ENCODE measurements at regions not wholly inside any gene's neighbourhood (a gene's known extent, or its start where the extent isn't known, plus 50 kb on each side); places are given as distances from the start of the nearest gene placed in this dataset.

- Histone ChIP-seq H3K27ac (ENCODE audit: low read depth, low read length) (no peak overlapping the region), H3K9me3 (ENCODE audit: control insufficient read depth, insufficient read depth, low read length) (peaks cover 24% of the 10 kb centered on the region), H3K27me3 (ENCODE audit: control insufficient read depth, insufficient read depth, low read length) (no peaks in the 10 kb centered on the region), H3K4me3 (ENCODE audit: low read depth, low read length) (no peak overlapping the region), H3K4me1 (ENCODE audit: control insufficient read depth, insufficient read depth, low read length) (no peaks in the 10 kb centered on the region), H3K36me3 (ENCODE audit: control insufficient read depth, insufficient read depth, low read length) (no peaks in the 10 kb centered on the region), H3K9ac (ENCODE audit: low read depth, low read length) (no peak overlapping the region)
Measured at GRCh38 chr3:175919133-175919532, 1060.0 kb downstream of the NAALADL2 start.

GRCh38 chr3:175916191-175916934 is 1057.2 kb downstream of the NAALADL2 start:
- H3K27me3 ChIP-seq (ENCODE audit: control insufficient read depth, insufficient read depth, low read length), result no peaks in the 10 kb centered on the region
- no peak overlapping the region for H3K4me3 ChIP-seq (ENCODE audit: low read depth, low read length)
- no peak overlapping the region for H3K27ac ChIP-seq (ENCODE audit: low read depth, low read length)
- peaks cover 24% of the 10 kb centered on the region for H3K9me3 ChIP-seq (ENCODE audit: control insufficient read depth, insufficient read depth, low read length)
- no peak overlapping the region for H3K9ac ChIP-seq (ENCODE audit: low read depth, low read length)
- no peaks in the 10 kb centered on the region for H3K4me1 ChIP-seq (ENCODE audit: control insufficient read depth, insufficient read depth, low read length)
- H3K36me3 ChIP-seq (ENCODE audit: control insufficient read depth, insufficient read depth, low read length), result no peaks in the 10 kb centered on the region

GRCh38 chr3:175914785-175915184 is 1055.7 kb downstream of the NAALADL2 start:
- H3K4me1 ChIP-seq (ENCODE audit: control insufficient read depth, insufficient read depth, low read length), result no peaks in the 10 kb centered on the region
- no peak overlapping the region for H3K27ac ChIP-seq (ENCODE audit: low read depth, low read length)
- no peaks in the 10 kb centered on the region for H3K27me3 ChIP-seq (ENCODE audit: control insufficient read depth, insufficient read depth, low read length)
- no peak overlapping the region for H3K9ac ChIP-seq (ENCODE audit: low read depth, low read length)
- H3K4me3 ChIP-seq (ENCODE audit: low read depth, low read length), result no peak overlapping the region
- peaks cover 18% of the 10 kb centered on the region for H3K9me3 ChIP-seq (ENCODE audit: control insufficient read depth, insufficient read depth, low read length)
- H3K36me3 ChIP-seq (ENCODE audit: control insufficient read depth, insufficient read depth, low read length), result no peaks in the 10 kb centered on the region

- Histone ChIP-seq H3K4me1 (ENCODE audit: control insufficient read depth, insufficient read depth, low read length) (no peaks in the 10 kb centered on the region), H3K9me3 (ENCODE audit: control insufficient read depth, insufficient read depth, low read length) (peaks cover 5% of the 10 kb centered on the region), H3K4me3 (ENCODE audit: low read depth, low read length) (no peak overlapping the region), H3K27me3 (ENCODE audit: control insufficient read depth, insufficient read depth, low read length) (no peaks in the 10 kb centered on the region), H3K36me3 (ENCODE audit: control insufficient read depth, insufficient read depth, low read length) (no peaks in the 10 kb centered on the region), H3K27ac (ENCODE audit: low read depth, low read length) (no peak overlapping the region), H3K9ac (ENCODE audit: low read depth, low read length) (no peak overlapping the region)
Measured at GRCh38 chr3:175913286-175913685, 1054.2 kb downstream of the NAALADL2 start.

GRCh38 chr3:175911937-175912336 is 1052.8 kb downstream of the NAALADL2 start:
- H3K27me3 ChIP-seq (ENCODE audit: control insufficient read depth, insufficient read depth, low read length), result no peaks in the 10 kb centered on the region

GRCh38 chr3:175902226-175902625 is 1043.1 kb downstream of the NAALADL2 start:
- no peaks in the 10 kb centered on the region for H3K9me3 ChIP-seq (ENCODE audit: control insufficient read depth, insufficient read depth, low read length)
- H3K36me3 ChIP-seq (ENCODE audit: control insufficient read depth, insufficient read depth, low read length), result no peaks in the 10 kb centered on the region
- H3K27me3 ChIP-seq (ENCODE audit: control insufficient read depth, insufficient read depth, low read length), result no peaks in the 10 kb centered on the region
- H3K4me1 ChIP-seq (ENCODE audit: control insufficient read depth, insufficient read depth, low read length), result peaks cover 8% of the 10 kb centered on the region; the same call in 1 of the 2 replicates
- H3K9ac ChIP-seq (ENCODE audit: low read depth, low read length), result no peak overlapping the region
- no peak overlapping the region for H3K4me3 ChIP-seq (ENCODE audit: low read depth, low read length)
- H3K27ac ChIP-seq (ENCODE audit: low read depth, low read length), result no peak overlapping the region

More at GRCh38 chr3:175911937-175912336, 1052.8 kb downstream of the NAALADL2 start:
- Histone ChIP-seq H3K4me3 (ENCODE audit: low read depth, low read length) (no peak overlapping the region), H3K36me3 (ENCODE audit: control insufficient read depth, insufficient read depth, low read length) (no peaks in the 10 kb centered on the region), H3K9me3 (ENCODE audit: control insufficient read depth, insufficient read depth, low read length) (peaks cover 2% of the 10 kb centered on the region; the same call in 1 of the 2 replicates), H3K27ac (ENCODE audit: low read depth, low read length) (no peak overlapping the region), H3K9ac (ENCODE audit: low read depth, low read length) (no peak overlapping the region), H3K4me1 (ENCODE audit: control insufficient read depth, insufficient read depth, low read length) (no peaks in the 10 kb centered on the region)

- Histone ChIP-seq H3K27ac (ENCODE audit: low read depth, low read length) (no peak overlapping the region), H3K27me3 (ENCODE audit: control insufficient read depth, insufficient read depth, low read length) (no peaks in the 10 kb centered on the region), H3K9ac (ENCODE audit: low read depth, low read length) (no peak overlapping the region), H3K9me3 (ENCODE audit: control insufficient read depth, insufficient read depth, low read length) (no peaks in the 10 kb centered on the region), H3K4me1 (ENCODE audit: control insufficient read depth, insufficient read depth, low read length) (peaks cover 8% of the 10 kb centered on the region; the same call in 1 of the 2 replicates), H3K4me3 (ENCODE audit: low read depth, low read length) (no peak overlapping the region), H3K36me3 (ENCODE audit: control insufficient read depth, insufficient read depth, low read length) (no peaks in the 10 kb centered on the region)
Measured at GRCh38 chr3:175898194-175898593, 1039.1 kb downstream of the NAALADL2 start.

GRCh38 chr3:175896655-175897054 is 1037.5 kb downstream of the NAALADL2 start:
- Histone ChIP-seq H3K9ac (ENCODE audit: low read depth, low read length) (no peak overlapping the region), H3K9me3 (ENCODE audit: control insufficient read depth, insufficient read depth, low read length) (no peaks in the 10 kb centered on the region)

GRCh38 chr3:175895731-175896130 is 1036.6 kb downstream of the NAALADL2 start:
- Histone ChIP-seq H3K27ac (ENCODE audit: low read depth, low read length) (no peak overlapping the region), H3K36me3 (ENCODE audit: control insufficient read depth, insufficient read depth, low read length) (no peaks in the 10 kb centered on the region)

More at GRCh38 chr3:175896655-175897054, 1037.5 kb downstream of the NAALADL2 start:
- H3K4me1 ChIP-seq (ENCODE audit: control insufficient read depth, insufficient read depth, low read length), result peaks cover 8% of the 10 kb centered on the region; the same call in 1 of the 2 replicates
- H3K36me3 ChIP-seq (ENCODE audit: control insufficient read depth, insufficient read depth, low read length), result no peaks in the 10 kb centered on the region
- H3K27me3 ChIP-seq (ENCODE audit: control insufficient read depth, insufficient read depth, low read length), result no peaks in the 10 kb centered on the region
- no peak overlapping the region for H3K4me3 ChIP-seq (ENCODE audit: low read depth, low read length)
- no peak overlapping the region for H3K27ac ChIP-seq (ENCODE audit: low read depth, low read length)

GRCh38 chr3:175893566-175893965 is 1034.4 kb downstream of the NAALADL2 start:
- no peak overlapping the region for H3K4me3 ChIP-seq (ENCODE audit: low read depth, low read length)
- no peaks in the 10 kb centered on the region for H3K36me3 ChIP-seq (ENCODE audit: control insufficient read depth, insufficient read depth, low read length)
- H3K9ac ChIP-seq (ENCODE audit: low read depth, low read length), result no peak overlapping the region
- no peaks in the 10 kb centered on the region for H3K4me1 ChIP-seq (ENCODE audit: control insufficient read depth, insufficient read depth, low read length)
- H3K27me3 ChIP-seq (ENCODE audit: control insufficient read depth, insufficient read depth, low read length), result no peaks in the 10 kb centered on the region
- no peak overlapping the region for H3K27ac ChIP-seq (ENCODE audit: low read depth, low read length)
- no peaks in the 10 kb centered on the region for H3K9me3 ChIP-seq (ENCODE audit: control insufficient read depth, insufficient read depth, low read length)

More at GRCh38 chr3:175895731-175896130, 1036.6 kb downstream of the NAALADL2 start:
- Histone ChIP-seq H3K9me3 (ENCODE audit: control insufficient read depth, insufficient read depth, low read length) (no peaks in the 10 kb centered on the region), H3K4me1 (ENCODE audit: control insufficient read depth, insufficient read depth, low read length) (peaks cover 2% of the 10 kb centered on the region; the same call in 1 of the 2 replicates), H3K4me3 (ENCODE audit: low read depth, low read length) (no peak overlapping the region), H3K27me3 (ENCODE audit: control insufficient read depth, insufficient read depth, low read length) (no peaks in the 10 kb centered on the region), H3K9ac (ENCODE audit: low read depth, low read length) (no peak overlapping the region)

- H3K4me1 ChIP-seq (ENCODE audit: control insufficient read depth, insufficient read depth, low read length), result no peaks in the 10 kb centered on the region
- H3K36me3 ChIP-seq (ENCODE audit: control insufficient read depth, insufficient read depth, low read length), result no peaks in the 10 kb centered on the region
- no peaks in the 10 kb centered on the region for H3K27me3 ChIP-seq (ENCODE audit: control insufficient read depth, insufficient read depth, low read length)
- no peak overlapping the region for H3K27ac ChIP-seq (ENCODE audit: low read depth, low read length)
- no peaks in the 10 kb centered on the region for H3K9me3 ChIP-seq (ENCODE audit: control insufficient read depth, insufficient read depth, low read length)
- H3K4me3 ChIP-seq (ENCODE audit: low read depth, low read length), result no peak overlapping the region
- H3K9ac ChIP-seq (ENCODE audit: low read depth, low read length), result no peak overlapping the region
Measured at GRCh38 chr3:175890066-175890465, 1030.9 kb downstream of the NAALADL2 start.

Data from HUES48 (cell line).